Cardiac muscle cell (in vitro differentiated cells and primary cell): ENCODE measurements at regions not wholly inside any gene's neighbourhood (a gene's known extent, or its start where the extent isn't known, plus 50 kb on each side); places are given as distances from the start of the nearest gene placed in this dataset.

Experiments
- DNase-seq, 2 donors: peaks; one replicate each; pipeline versions ENCODE4 v3.0.0 to v3.0.0-alpha.2; 2010 to 2017; ENCODE audit warnings: low read depth in 1 of 2, low spot score in 1 of 2
- H3K27ac ChIP-seq: fragments of 200-600 bp; sonication (generic); 2 replicates; pipeline ENCODE4 v1.5.1; 2016
- H3K27me3 ChIP-seq: fragments of 200-600 bp; sonication (generic); 2 replicates; pipeline ENCODE4 v1.6.0; 2016; ENCODE audit warnings: control low read depth
- H3K36me3 ChIP-seq: fragments of 200-600 bp; sonication (generic); 2 replicates; pipeline ENCODE4 v1.5.1; 2016; ENCODE audit warnings: control low read depth
- H3K4me1 ChIP-seq: fragments of 200-600 bp; sonication (generic); 2 replicates; pipeline ENCODE4 v1.8.1; 2017; ENCODE audit warnings: low read depth, mild to moderate bottlenecking, mixed run types
- H3K4me3 ChIP-seq: fragments of 200-600 bp; sonication (generic); 2 replicates; pipeline ENCODE4 v1.5.1; 2016; ENCODE audit warnings: mild to moderate bottlenecking
- H3K9me3 ChIP-seq: fragments of 200-600 bp; sonication (generic); 2 replicates; pipeline ENCODE4 v1.5.1; 2017; ENCODE audit warnings: low read depth, mild to moderate bottlenecking, control low read depth
- TF ChIP-seq, protein P1 (sequence below): IDR thresholded peaks from 2 replicates; pipeline ENCODE4 v1.5.1; 2012; ENCODE audit warnings: low read depth, mild to moderate bottlenecking, low read length

DNA sequence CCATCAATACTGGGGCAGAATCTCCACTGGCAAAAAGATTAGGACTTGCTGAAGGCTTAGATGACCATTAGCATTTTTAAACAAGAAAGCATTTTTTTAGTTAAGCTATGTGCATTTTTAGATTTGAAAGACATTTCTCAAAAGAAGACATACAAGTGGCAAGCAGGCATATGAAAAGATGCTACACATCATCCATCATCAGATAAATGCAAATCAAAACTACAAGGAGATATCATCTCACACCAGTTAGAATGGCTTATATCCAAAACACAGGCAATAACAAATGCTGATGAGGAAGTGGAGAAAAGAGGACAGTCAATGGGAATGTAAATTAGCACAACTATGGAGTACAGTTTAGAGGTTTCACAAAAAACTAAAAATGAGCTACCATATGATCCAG lies 195.6 kb upstream of the TNC start:
- DNase-seq = no peak
- Histone ChIP-seq H3K27me3 (no peaks in the 10 kb centered on the region), H3K4me1 (no peaks in the 10 kb centered on the region), H3K4me3 (no peak overlapping the region), H3K9me3 (no peaks in the 10 kb centered on the region), H3K36me3 (no peaks in the 10 kb centered on the region), H3K27ac (no peak overlapping the region)
- TF ChIP-seq, protein P1, sequence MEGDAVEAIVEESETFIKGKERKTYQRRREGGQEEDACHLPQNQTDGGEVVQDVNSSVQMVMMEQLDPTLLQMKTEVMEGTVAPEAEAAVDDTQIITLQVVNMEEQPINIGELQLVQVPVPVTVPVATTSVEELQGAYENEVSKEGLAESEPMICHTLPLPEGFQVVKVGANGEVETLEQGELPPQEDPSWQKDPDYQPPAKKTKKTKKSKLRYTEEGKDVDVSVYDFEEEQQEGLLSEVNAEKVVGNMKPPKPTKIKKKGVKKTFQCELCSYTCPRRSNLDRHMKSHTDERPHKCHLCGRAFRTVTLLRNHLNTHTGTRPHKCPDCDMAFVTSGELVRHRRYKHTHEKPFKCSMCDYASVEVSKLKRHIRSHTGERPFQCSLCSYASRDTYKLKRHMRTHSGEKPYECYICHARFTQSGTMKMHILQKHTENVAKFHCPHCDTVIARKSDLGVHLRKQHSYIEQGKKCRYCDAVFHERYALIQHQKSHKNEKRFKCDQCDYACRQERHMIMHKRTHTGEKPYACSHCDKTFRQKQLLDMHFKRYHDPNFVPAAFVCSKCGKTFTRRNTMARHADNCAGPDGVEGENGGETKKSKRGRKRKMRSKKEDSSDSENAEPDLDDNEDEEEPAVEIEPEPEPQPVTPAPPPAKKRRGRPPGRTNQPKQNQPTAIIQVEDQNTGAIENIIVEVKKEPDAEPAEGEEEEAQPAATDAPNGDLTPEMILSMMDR = no peak

DNA sequence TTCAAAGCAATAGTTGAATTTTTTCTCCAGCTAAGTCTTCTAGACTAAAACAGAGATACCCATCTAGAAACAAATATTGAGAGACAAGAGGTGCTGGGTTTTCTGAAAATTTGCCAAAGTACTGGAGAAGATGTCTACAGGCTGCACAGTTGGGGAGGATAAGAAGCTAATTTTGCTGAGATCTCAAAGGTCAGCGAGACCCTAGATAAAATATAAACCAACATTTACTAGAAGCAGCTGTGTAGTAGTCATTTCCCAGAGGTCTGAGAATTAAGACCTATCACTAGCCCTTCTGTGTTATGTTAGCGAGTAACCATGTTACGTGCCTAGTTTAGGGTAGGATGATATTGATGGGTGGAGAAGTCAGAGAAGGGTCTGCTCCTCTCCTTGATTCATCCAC lies 208.5 kb upstream of the TNC start:
- TF ChIP-seq, protein P1 = no peak
- no peaks in the 10 kb centered on the region for H3K36me3 ChIP-seq
- no peak overlapping the region for H3K27ac ChIP-seq
- no peaks in the 10 kb centered on the region for H3K9me3 ChIP-seq
- H3K27me3 ChIP-seq = no peaks in the 10 kb centered on the region
- no peaks in the 10 kb centered on the region for H3K4me1 ChIP-seq
- DNase-seq = no peak
- H3K4me3 ChIP-seq = no peak overlapping the region

DNA sequence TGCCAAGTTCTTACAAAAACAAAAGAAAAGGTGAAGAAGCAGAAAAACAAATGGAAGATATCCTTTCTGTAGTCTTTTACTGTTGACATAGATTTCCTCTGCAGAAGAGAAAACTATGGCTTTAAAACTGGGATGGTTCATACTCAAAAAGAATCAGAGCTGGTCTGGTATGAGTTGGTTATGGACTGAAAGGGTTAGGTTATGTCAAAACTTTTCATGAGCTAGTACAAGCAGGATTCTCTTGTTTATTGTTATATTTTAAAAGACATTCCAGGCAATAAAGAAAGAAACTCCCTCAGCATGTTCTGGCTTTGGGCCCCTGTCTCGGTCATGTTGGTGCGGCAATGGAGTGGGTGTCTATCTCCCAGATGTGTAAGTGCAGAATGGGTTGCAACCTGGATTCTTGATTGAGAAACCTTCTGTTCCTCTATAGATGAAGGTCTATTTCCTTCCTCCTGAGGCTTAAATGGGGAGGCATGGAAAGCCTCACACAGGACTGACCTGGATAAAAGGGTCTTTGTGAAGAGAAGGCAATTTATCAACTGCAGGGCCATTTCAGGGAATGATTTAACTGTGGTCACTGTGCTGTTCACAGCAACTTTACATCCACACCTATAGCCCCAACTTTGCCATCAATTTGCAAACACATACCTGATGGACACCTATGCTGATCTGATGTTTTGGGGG lies 209.6 kb upstream of the TNC start:
- no peak overlapping the region for H3K4me3 ChIP-seq
- no peak overlapping the region for H3K27ac ChIP-seq
- H3K36me3 ChIP-seq = no peaks in the 10 kb centered on the region
- H3K4me1 ChIP-seq = no peaks in the 10 kb centered on the region
- TF ChIP-seq, protein P1 = no peak
- no peak for DNase-seq
- H3K9me3 ChIP-seq = no peaks in the 10 kb centered on the region
- H3K27me3 ChIP-seq = no peaks in the 10 kb centered on the region

DNA sequence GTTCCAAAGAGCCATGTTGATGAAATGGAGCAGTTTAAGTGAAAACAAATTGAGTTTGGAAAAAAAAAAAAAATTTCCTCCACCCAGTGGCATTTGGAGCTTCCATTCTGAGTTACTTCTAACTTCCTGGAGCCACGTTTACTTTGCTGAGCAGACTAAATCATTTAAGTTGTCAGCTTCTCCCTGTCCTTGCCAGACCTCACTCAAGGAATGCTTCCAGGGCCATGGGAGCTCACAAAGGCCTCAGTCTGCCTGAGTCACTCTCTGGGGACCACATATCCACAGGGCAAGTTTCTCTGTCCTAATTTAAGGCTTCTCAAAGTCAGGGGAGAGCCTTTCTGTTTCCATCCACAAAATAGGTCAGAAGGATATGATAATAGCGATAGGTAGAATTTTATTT lies 210.3 kb upstream of the TNC start:
- Histone ChIP-seq H3K4me3 (no peak overlapping the region), H3K27me3 (no peaks in the 10 kb centered on the region), H3K36me3 (no peaks in the 10 kb centered on the region), H3K4me1 (no peaks in the 10 kb centered on the region), H3K9me3 (no peaks in the 10 kb centered on the region), H3K27ac (no peak overlapping the region)
- TF ChIP-seq, protein P1 = no peak
- DNase-seq = peak; percentile 2 to 35

DNA sequence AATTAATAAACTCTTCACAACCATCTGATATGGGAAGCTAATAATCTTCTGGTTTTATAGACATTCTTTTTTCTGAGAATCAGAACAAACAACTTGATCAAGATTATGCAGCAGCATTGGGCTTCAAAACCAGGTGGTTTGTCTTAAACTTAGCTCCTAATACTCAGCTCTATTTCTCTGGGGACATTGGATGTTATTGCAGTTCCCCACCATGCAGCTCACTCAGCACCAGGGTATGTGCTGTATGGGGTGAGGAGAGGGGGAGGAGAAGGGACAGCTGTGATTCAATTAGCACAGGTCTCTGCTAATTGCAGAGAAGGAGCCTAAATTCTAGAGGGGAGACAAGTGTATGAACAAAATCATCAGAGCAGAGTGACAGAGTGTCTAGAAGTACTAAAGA lies 210.7 kb upstream of the TNC start:
- Histone ChIP-seq H3K27ac (no peak overlapping the region), H3K36me3 (no peaks in the 10 kb centered on the region), H3K4me3 (no peak overlapping the region), H3K9me3 (no peaks in the 10 kb centered on the region), H3K27me3 (no peaks in the 10 kb centered on the region), H3K4me1 (no peaks in the 10 kb centered on the region)
- TF ChIP-seq, protein P1 = no peak
- no peak for DNase-seq
